ENCODE measurements at regions not wholly inside any gene's neighbourhood (a gene's known extent, or its start where the extent isn't known, plus 50 kb on each side); places are given as distances from the start of the nearest gene placed in this dataset.

DNA sequence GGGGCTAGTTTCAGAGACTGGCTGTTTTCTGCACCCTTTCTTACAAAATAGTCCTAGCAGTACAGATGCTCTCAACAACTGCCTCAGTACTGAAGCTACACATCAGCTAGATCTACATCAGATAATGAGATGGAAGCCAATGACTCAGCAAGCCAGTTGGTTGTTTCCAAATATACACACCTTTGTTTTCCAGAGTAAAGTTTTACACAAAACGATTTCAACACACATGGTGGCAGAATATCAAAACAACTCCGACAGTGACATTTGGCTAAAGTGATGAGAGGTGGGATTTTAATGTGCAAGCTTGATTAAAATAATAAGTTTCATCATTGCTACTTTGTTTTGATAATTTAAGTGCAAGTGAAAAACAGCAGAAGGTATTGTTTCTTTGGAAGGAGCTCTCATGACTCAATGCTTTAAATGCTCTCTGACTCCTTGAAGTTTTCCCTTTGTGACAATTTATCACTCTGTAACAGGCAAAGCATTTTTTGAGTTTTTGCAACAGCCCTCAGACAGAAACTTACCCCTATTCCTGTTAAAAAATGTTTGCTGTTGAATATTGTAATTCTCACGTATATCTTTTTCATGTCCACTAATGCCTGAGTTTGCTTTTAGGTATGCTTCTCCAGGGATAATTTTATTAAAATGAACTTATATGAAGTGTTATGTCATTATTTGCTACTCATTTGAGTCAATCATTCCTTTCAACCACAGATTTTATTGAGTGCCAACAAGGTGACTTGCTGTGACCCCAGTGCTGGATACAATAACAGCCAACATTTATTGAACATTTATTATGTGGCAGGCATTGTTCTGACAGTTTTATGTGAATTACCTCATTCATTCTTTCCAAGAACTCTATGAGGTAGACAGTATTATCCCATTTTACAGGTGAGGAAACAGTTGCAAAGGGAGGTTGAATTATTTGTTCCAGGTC, 882.0 kb downstream of the TFAP2A start:
- DNase-seq (ENCODE audit: low spot score), result peak; percentile 50

GRCh38 chr6:9527679-9528286, 887.1 kb downstream of the TFAP2A start:
- no peak for DNase-seq (ENCODE audit: low spot score)

DNA sequence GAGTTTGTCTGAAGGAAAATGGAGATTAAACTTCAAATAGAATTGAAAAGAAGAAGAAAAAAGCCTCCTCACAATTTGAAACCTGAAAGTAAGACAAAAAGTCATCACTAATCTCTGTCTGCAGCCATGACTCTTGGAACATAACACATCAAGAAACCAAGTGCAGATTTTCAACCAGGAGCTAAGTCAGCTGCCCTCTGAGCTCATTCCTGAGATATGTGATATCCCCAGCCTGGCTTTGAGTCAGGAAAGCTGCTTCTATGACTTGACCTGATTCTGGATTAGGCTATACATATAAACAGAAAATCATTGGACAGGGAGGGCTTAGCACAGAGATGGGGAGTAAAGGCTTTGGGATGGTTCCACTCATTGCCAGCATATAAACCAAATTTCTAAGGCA, 891.4 kb downstream of the TFAP2A start:
- peak; percentile 72 for DNase-seq (ENCODE audit: low spot score)

DNA sequence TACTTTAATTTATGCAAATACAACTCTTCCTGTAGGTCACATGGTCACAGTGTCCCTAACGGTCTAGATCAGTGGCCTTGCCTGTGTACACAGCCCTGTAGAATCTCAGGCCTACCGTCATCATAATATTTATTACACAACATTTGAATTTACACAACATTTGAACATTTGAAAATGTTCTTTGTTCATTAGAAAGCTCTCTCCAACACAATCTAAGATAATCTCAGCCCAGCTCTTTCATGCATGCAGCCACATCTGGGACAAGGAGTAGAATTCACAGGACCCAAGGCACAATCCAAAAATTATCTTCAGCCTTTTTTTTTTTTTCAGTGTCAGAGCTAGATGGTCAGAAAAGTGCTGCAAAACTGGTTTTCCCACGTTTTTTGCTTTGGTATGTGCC, 892.8 kb downstream of the TFAP2A start:
- DNase-seq (ENCODE audit: low spot score), result no peak

GRCh38 chr6:9521152-9521530, 893.7 kb downstream of the TFAP2A start:
- no peak for DNase-seq (ENCODE audit: low spot score)

DNA sequence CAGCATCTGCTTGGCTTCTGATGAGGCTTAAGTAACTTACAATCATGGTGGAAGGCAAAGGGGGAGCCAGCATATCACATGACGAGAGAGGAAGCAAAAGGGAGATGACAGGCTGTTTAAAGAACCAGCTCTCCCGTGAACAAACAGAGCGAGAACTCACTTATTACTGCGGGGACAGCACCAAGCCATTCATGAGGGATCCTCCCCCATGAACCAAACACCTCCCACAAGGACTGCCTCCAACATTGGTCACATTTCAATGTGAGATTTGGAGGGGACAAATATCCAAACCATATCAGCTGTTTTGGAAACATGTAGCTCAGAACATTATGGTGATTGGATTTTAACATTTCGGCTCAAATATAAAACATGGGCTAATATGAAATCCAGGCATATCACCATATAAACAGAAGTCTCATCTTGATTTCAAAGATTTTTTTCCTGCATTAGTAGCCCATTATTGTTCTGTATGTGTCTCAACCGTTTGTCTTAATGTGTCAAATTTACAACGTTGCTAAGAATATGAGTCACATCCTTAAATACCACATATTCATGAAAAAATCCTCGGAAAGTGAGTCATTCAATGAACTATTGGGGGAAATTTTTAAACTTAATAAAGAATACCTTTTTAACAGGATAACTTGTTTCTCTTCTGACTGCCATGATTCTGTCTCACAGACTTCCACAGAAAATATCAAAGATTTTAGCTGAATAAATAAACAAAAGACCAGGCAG, 894.3 kb downstream of the TFAP2A start:
- peak; percentile 81 for DNase-seq (ENCODE audit: low spot score)

DNA sequence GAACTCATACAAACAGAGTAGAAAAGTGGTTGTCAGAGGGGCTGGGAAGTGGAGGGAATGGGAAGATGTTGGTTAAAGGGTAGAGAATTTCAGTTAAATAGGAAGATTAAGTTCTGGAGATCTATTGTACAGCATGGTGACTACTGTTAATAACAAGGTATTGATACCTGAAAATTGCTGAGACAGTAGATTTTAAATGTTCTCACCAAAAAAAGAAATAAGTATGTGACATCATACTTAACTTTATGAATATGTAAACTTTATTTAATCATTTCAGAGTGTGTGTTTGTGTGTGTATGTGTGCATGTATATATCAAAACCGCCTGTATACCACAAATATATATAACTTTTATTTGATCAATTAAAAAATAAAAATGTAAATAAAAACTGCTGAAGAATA, 896.4 kb downstream of the TFAP2A start:
- DNase-seq (ENCODE audit: low spot score), result no peak

GRCh38 chr6:9517806-9518205, 897.1 kb downstream of the TFAP2A start:
- DNase-seq (ENCODE audit: low spot score), result no peak

- DNase-seq (ENCODE audit: low spot score), result peak; percentile 86
Observed at GRCh38 chr6:9515633-9516606, 899.0 kb downstream of the TFAP2A start.

DNA sequence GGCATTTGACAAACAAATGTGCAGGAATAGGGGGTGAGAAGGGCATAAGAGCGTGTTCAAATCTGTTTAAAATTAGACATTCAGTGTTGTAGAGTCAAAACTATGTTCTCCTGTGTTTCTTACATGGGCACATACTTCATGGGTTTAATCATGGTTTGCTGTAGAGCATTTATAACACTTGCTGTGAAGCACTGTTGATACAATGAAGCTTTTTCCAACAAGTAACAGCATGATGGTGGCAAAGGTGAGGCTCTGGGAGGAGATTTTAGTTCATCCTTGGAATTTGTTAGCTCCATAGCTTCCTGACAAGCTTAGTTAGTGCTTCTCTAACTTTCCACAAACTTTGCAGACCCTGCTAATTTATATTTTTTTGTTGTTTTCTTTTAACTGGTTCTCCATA, 900.7 kb downstream of the TFAP2A start:
- no peak for DNase-seq (ENCODE audit: low spot score)

GRCh38 chr6:9511157-9511556, 903.7 kb downstream of the TFAP2A start:
- DNase-seq (ENCODE audit: low spot score), result no peak

DNA sequence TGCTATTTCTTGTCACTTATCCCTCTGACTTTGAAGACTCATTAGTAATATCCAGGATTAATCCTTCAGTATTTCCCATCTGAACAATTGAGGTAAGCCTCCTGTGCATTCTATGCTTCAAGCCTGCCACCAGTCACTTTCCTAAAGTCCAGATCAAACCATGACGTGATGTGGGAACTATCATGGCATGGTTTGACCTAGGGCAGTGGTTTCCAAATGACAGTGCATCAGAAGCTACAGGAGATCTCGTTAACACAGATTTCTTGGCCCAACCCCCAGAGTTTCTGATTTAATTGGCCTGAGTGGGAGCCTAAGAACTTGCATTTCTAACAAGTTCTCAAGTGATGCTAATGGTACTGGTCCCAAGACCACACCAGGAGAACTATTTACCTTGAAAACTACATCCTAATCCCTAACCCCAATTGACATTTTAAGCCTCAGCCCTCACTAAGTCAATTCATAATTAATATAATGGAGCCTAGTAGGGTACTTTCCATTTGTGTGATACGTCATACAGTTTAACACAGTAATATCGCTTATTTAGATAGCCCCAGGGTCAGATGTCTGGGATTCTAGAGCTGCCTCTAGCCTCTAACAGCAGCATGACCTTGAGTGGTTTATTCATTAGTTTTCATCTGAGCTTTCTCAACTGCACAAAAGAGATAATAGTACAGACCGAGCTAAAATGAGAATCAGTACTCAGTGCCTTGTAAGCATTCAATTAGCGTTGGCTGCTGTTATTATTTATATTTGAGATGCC, 907.6 kb downstream of the TFAP2A start:
- no peak for DNase-seq (ENCODE audit: low spot score)

GRCh38 chr6:9504191-9504590, 910.7 kb downstream of the TFAP2A start:
- DNase-seq (ENCODE audit: low spot score), result no peak

- DNase-seq (ENCODE audit: low spot score), result peak; percentile 64
Observed at GRCh38 chr6:9503111-9503761, 911.6 kb downstream of the TFAP2A start.

DNA sequence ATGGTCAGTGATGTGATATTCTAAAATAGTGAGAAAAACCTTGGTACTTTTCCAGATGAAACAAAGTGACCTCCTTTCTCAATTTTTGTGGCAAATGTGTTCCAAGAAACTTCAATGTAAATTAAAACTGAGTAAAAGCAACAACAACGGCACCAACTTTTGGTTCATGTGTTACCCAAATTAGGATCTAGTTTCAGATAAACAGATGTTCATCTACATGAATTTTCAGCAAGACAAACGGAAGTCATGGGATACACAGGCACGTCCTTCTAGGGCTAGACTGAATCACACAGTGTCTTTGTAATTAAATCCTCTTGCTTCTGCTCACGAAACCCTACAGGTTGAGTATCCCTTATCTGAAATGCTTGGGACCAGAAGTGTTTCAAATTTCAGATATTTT, 915.2 kb downstream of the TFAP2A start:
- DNase-seq (ENCODE audit: low spot score), result no peak

GRCh38 chr6:9496837-9497236, 918.0 kb downstream of the TFAP2A start:
- no peak for DNase-seq (ENCODE audit: low spot score)

- DNase-seq (ENCODE audit: low spot score), result no peak
Observed at GRCh38 chr6:9494864-9495263, 920.0 kb downstream of the TFAP2A start.

GRCh38 chr6:9492790-9493189, 922.1 kb downstream of the TFAP2A start:
- no peak for DNase-seq (ENCODE audit: low spot score)

DNA sequence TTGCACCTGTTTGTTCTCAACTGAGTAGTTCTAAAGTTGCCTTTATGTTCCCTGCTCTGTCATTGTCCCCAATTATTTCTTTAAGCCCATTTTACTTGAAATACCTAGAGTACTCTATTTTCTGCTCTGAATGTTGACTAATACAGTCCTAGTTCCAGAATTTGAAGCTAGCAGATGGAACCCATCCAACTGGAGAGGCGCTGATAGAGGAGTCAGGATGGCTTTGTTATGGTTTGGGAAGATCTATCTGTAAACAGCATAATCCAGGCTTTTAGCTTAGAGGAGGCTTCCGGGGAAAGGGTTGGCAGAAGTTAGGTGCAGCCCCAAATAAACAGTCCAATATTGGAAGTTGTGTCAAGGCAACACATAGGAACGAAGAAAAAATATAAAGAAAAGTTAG, 927.7 kb downstream of the TFAP2A start:
- no peak for DNase-seq (ENCODE audit: low spot score)

- no peak for DNase-seq (ENCODE audit: low spot score)
Observed at GRCh38 chr6:9485992-9486391, 928.9 kb downstream of the TFAP2A start.
